HG02642 (cell line): ENCODE measurements at regions not wholly inside any gene's neighbourhood (a gene's known extent, or its start where the extent isn't known, plus 50 kb on each side); places are given as distances from the start of the nearest gene placed in this dataset.
"Not testable (repeated sequence)": the region's sequence is repeated elsewhere in the genome, so short reads cannot be mapped to it uniquely, and the experiment has no call there.

Source experiments
- ATAC-seq: cut with Tn5 transposase; IDR thresholded peaks from one replicate; pipeline ENCODE4 v1.9.1; 2021; ENCODE audit warnings: mild to moderate bottlenecking; ENCODE audit not compliant: unreplicated experiment, poor library complexity

GRCh38 chr3:167109746-167110145, 270.4 kb downstream of the ZBBX start:
- no peak for ATAC-seq

- ATAC-seq, result no peak
Measured at GRCh38 chr3:167106456-167106855, 273.6 kb downstream of the ZBBX start.

- ATAC-seq, result no peak
Measured at GRCh38 chr3:167102071-167102470, 278.0 kb downstream of the ZBBX start.

GRCh38 chr3:167100651-167101050, 279.4 kb downstream of the ZBBX start:
- no peak for ATAC-seq

GRCh38 chr3:167100200-167100599, 279.9 kb downstream of the ZBBX start:
- ATAC-seq, result no peak

- no peak for ATAC-seq
Measured at GRCh38 chr3:167095976-167096375, 284.1 kb downstream of the ZBBX start.

GRCh38 chr3:167094632-167095031, 285.5 kb downstream of the ZBBX start:
- no peak for ATAC-seq

GRCh38 chr3:167091226-167091625, 288.9 kb downstream of the ZBBX start:
- ATAC-seq, result no peak

- ATAC-seq, result no peak
Measured at GRCh38 chr3:167084545-167084944, 295.6 kb downstream of the ZBBX start.

GRCh38 chr3:167078070-167078622, 302.0 kb downstream of the ZBBX start:
- no peak for ATAC-seq

- ATAC-seq, result no peak
Measured at GRCh38 chr3:167067787-167068161, 312.3 kb downstream of the ZBBX start.

- ATAC-seq, result no peak
Measured at GRCh38 chr3:167066977-167067786, 312.9 kb downstream of the ZBBX start.

GRCh38 chr3:167057581-167057980, 322.5 kb downstream of the ZBBX start:
- ATAC-seq, result no peak

GRCh38 chr3:167054926-167055325, 325.2 kb downstream of the ZBBX start:
- ATAC-seq, result no peak

GRCh38 chr3:167051421-167051820, 328.7 kb downstream of the ZBBX start:
- no peak for ATAC-seq

GRCh38 chr3:167033866-167034265, 346.2 kb downstream of the ZBBX start:
- no peak for ATAC-seq

GRCh38 chr3:167032267-167032876, 347.7 kb downstream of the ZBBX start:
- ATAC-seq, result no peak

GRCh38 chr3:167031364-167032049, 348.6 kb downstream of the ZBBX start:
- ATAC-seq, result no peak

- ATAC-seq, result no peak
Measured at GRCh38 chr3:167030082-167030725, 349.9 kb downstream of the ZBBX start.

GRCh38 chr3:167019503-167019902, 360.6 kb downstream of the ZBBX start:
- ATAC-seq, result not testable (repeated sequence)
